ENCODE measurements at regions not wholly inside any gene's neighbourhood (a gene's known extent, or its start where the extent isn't known, plus 50 kb on each side); places are given as distances from the start of the nearest gene placed in this dataset.

GRCh38 chr3:124156866-124157712 is 165.2 kb upstream of the ROPN1 start:
- no peak for DNase-seq (ENCODE audit: low spot score in 2 of 2)
- Histone ChIP-seq H3K4me1 (no peaks in the 10 kb centered on the region), H3K4me3 (no peak overlapping the region), H3K9me3 (no peaks in the 10 kb centered on the region), H3K36me3 (no peaks in the 10 kb centered on the region), H3K27ac (no peak overlapping the region), H3K27me3 (no peaks in the 10 kb centered on the region)
- TF ChIP-seq POLR2AphosphoS5 (IDR thresholded peaks at IDR 0.05) (no peak), POLR2A (IDR thresholded peaks at IDR 0.05) (no peak), CTCF (IDR thresholded peaks at IDR 0.05) (no peak)
- intact Hi-C loops (cut with DNase I; ENCODE audit: low total_unique reads), result no loop called here

DNA sequence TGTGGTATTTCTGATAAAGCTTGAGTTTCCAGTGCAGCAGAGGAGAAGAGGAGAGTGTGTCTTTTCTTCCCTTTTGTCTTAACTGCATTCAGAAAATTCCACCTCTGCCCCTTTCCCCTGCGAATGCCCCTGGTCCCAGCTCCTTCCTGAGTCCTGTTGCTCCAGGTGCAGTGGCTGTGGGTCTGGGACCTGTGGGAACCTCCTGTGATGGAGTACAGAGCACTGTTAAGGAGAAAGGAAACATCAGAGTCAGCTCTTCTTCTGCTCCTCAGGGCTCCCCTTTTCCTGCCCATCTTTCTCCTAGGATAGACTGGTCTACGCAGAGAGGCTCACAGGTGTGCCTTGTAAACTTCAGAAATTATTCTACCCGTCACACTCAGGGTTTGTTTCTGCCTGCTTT is 165.8 kb upstream of the ROPN1 start:
- intact Hi-C loops (cut with DNase I; ENCODE audit: low total_unique reads), result no loop called here
- Histone ChIP-seq H3K27me3 (no peaks in the 10 kb centered on the region), H3K4me1 (no peaks in the 10 kb centered on the region), H3K27ac (no peak overlapping the region), H3K36me3 (no peaks in the 10 kb centered on the region), H3K4me3 (no peak overlapping the region), H3K9me3 (no peaks in the 10 kb centered on the region)
- TF ChIP-seq POLR2AphosphoS5 (IDR thresholded peaks at IDR 0.05) (no peak), POLR2A (IDR thresholded peaks at IDR 0.05) (no peak), CTCF (IDR thresholded peaks at IDR 0.05) (no peak)
- DNase-seq (ENCODE audit: low spot score in 2 of 2), result no peak

- no peak overlapping the region for H3K27ac ChIP-seq
- H3K4me3 ChIP-seq, result no peak overlapping the region
- intact Hi-C loops (cut with DNase I; ENCODE audit: low total_unique reads), result no loop called here
- no peaks in the 10 kb centered on the region for H3K4me1 ChIP-seq
- H3K9me3 ChIP-seq, result no peaks in the 10 kb centered on the region
- DNase-seq (ENCODE audit: low spot score in 2 of 2), result no peak
- no peaks in the 10 kb centered on the region for H3K27me3 ChIP-seq
- no peaks in the 10 kb centered on the region for H3K36me3 ChIP-seq
- no peak for TF ChIP-seq CTCF (IDR thresholded peaks at IDR 0.05)
- TF ChIP-seq POLR2A (IDR thresholded peaks at IDR 0.05), result no peak
- no peak for TF ChIP-seq POLR2AphosphoS5 (IDR thresholded peaks at IDR 0.05)
Measured at GRCh38 chr3:124158168-124158881, 166.4 kb upstream of the ROPN1 start.

GRCh38 chr3:124161448-124161847 is 169.5 kb upstream of the ROPN1 start:
- Histone ChIP-seq H3K4me1 (no peaks in the 10 kb centered on the region), H3K36me3 (no peaks in the 10 kb centered on the region), H3K27ac (no peak overlapping the region)

More at GRCh38 chr3:124161448-124161847, 169.5 kb upstream of the ROPN1 start:
- no peaks in the 10 kb centered on the region for H3K27me3 ChIP-seq
- H3K4me3 ChIP-seq, result no peak overlapping the region
- H3K9me3 ChIP-seq, result no peaks in the 10 kb centered on the region
- intact Hi-C loops (cut with DNase I; ENCODE audit: low total_unique reads), result no loop called here
- no peak for DNase-seq (ENCODE audit: low spot score in 2 of 2)
- TF ChIP-seq CTCF (IDR thresholded peaks at IDR 0.05), result no peak
- TF ChIP-seq POLR2A (IDR thresholded peaks at IDR 0.05), result no peak
- TF ChIP-seq POLR2AphosphoS5 (IDR thresholded peaks at IDR 0.05), result no peak
